HEK293 (cell line): ENCODE measurements at regions not wholly inside any gene's neighbourhood (a gene's known extent, or its start where the extent isn't known, plus 50 kb on each side); places are given as distances from the start of the nearest gene placed in this dataset.

Experiments used
- FEZF1 ChIP-seq: fragments of 450-650 bp; formaldehyde crosslinking; IDR thresholded peaks from 2 replicates; pipeline ENCODE4 v1.5.1; 2016; ENCODE audit warnings: missing biosample characterization, missing genetic modification characterization
- GLIS2 ChIP-seq: fragments of 450-650 bp; formaldehyde crosslinking; IDR thresholded peaks from 2 replicates; pipeline ENCODE4 v1.5.1; 2016; ENCODE audit warnings: missing biosample characterization, missing genetic modification characterization
- KLF8 ChIP-seq: fragments of 450-650 bp; formaldehyde crosslinking; IDR thresholded peaks from 2 replicates; pipeline ENCODE4 v1.5.1; 2016; ENCODE audit warnings: missing biosample characterization, missing genetic modification characterization
- MYNN ChIP-seq: fragments of 450-650 bp; formaldehyde crosslinking; IDR thresholded peaks from 2 replicates; pipeline ENCODE4 v1.5.1; 2016; ENCODE audit warnings: missing biosample characterization, missing genetic modification characterization, borderline replicate concordance
- OSR2 ChIP-seq: fragments of 450-650 bp; formaldehyde crosslinking; IDR thresholded peaks from 2 replicates; pipeline ENCODE4 v1.5.1; 2016; ENCODE audit warnings: missing biosample characterization, missing genetic modification characterization
- RBAK ChIP-seq: fragments of 450-650 bp; formaldehyde crosslinking; IDR thresholded peaks from 2 replicates; pipeline ENCODE4 v1.5.1; 2016; ENCODE audit warnings: missing biosample characterization, missing genetic modification characterization
- SCRT1 ChIP-seq: fragments of 450-650 bp; formaldehyde crosslinking; IDR thresholded peaks from 2 replicates; pipeline ENCODE4 v1.5.1; 2016; ENCODE audit warnings: missing biosample characterization, missing genetic modification characterization, borderline replicate concordance
- SETDB1 ChIP-seq: IDR thresholded peaks from one replicate; pipeline ENCODE4 v1.6.1; 2017; ENCODE audit warnings: mild to moderate bottlenecking, low read length, moderate library complexity, mixed read lengths; ENCODE audit not compliant: insufficient read length
- SP2 ChIP-seq: fragments of 450-650 bp; formaldehyde crosslinking; IDR thresholded peaks from 2 replicates; pipeline ENCODE4 v1.5.1; 2016; ENCODE audit warnings: missing biosample characterization, missing genetic modification characterization
- SP7 ChIP-seq: fragments of 450-650 bp; formaldehyde crosslinking; IDR thresholded peaks from 2 replicates; pipeline ENCODE4 v1.5.1; 2016; ENCODE audit warnings: missing biosample characterization, missing genetic modification characterization
- YY2 ChIP-seq: fragments of 450-650 bp; formaldehyde crosslinking; IDR thresholded peaks from 2 replicates; pipeline ENCODE4 v1.5.1; 2016; ENCODE audit warnings: missing biosample characterization, missing genetic modification characterization
- ZBTB1 ChIP-seq: fragments of 450-650 bp; formaldehyde crosslinking; IDR thresholded peaks from 2 replicates; pipeline ENCODE4 v1.5.1; 2016; ENCODE audit warnings: missing biosample characterization, missing genetic modification characterization
- ZBTB48 ChIP-seq: fragments of 450-650 bp; formaldehyde crosslinking; IDR thresholded peaks from 2 replicates; pipeline ENCODE4 v1.5.1; 2016; ENCODE audit warnings: missing biosample characterization, missing genetic modification characterization
- ZNF10 ChIP-seq: fragments of 450-650 bp; formaldehyde crosslinking; IDR thresholded peaks from 2 replicates; pipeline ENCODE4 v1.5.1; 2017; ENCODE audit warnings: missing biosample characterization, missing genetic modification characterization
- ZNF138 ChIP-seq: fragments of 450-650 bp; formaldehyde crosslinking; IDR thresholded peaks from 2 replicates; pipeline ENCODE4 v1.5.1; 2016; ENCODE audit warnings: missing biosample characterization, missing genetic modification characterization, borderline replicate concordance
- ZNF19 ChIP-seq: fragments of 450-650 bp; formaldehyde crosslinking; IDR thresholded peaks from 2 replicates; pipeline ENCODE4; 2016; ENCODE audit warnings: missing biosample characterization, missing genetic modification characterization, low read depth
- ZNF211 ChIP-seq: fragments of 450-650 bp; formaldehyde crosslinking; IDR thresholded peaks from 2 replicates; pipeline ENCODE4 v1.5.1; 2016; ENCODE audit warnings: low read depth, missing biosample characterization, missing genetic modification characterization
- ZNF366 ChIP-seq: fragments of 450-650 bp; formaldehyde crosslinking; conservative IDR thresholded peaks from 2 replicates; pipeline ENCODE4 v1.5.1; 2016; ENCODE audit warnings: missing biosample characterization, missing genetic modification characterization
- ZNF37A ChIP-seq: fragments of 450-650 bp; IDR thresholded peaks from 2 replicates; pipeline ENCODE4 v1.5.1; 2018; ENCODE audit warnings: missing biosample characterization, missing genetic modification characterization
- ZNF391 ChIP-seq: fragments of 450-650 bp; formaldehyde crosslinking; IDR thresholded peaks from 2 replicates; pipeline ENCODE4 v1.5.1; 2016; ENCODE audit warnings: low read depth, missing biosample characterization, missing genetic modification characterization, borderline replicate concordance
- ZNF610 ChIP-seq: fragments of 450-650 bp; formaldehyde crosslinking; IDR thresholded peaks from 2 replicates; pipeline ENCODE4 v1.5.1; 2016; ENCODE audit warnings: missing biosample characterization, missing genetic modification characterization, borderline replicate concordance
- ZNF621 ChIP-seq: fragments of 450-650 bp; formaldehyde crosslinking; IDR thresholded peaks from 2 replicates; pipeline ENCODE4 v1.5.1; 2017; ENCODE audit warnings: missing biosample characterization, missing genetic modification characterization
- ZNF626 ChIP-seq: fragments of 450-650 bp; sonication (Bioruptor Pico); formaldehyde crosslinking; IDR thresholded peaks from 2 replicates; pipeline ENCODE4 v1.5.1; 2018; ENCODE audit warnings: missing biosample characterization, missing genetic modification characterization, inconsistent platforms
- ZNF645 ChIP-seq: fragments of 450-650 bp; formaldehyde crosslinking; IDR thresholded peaks from 2 replicates; pipeline ENCODE4; 2016; ENCODE audit warnings: missing biosample characterization, missing genetic modification characterization
- ZNF654 ChIP-seq: fragments of 450-650 bp; formaldehyde crosslinking; IDR thresholded peaks from 2 replicates; pipeline ENCODE4 v1.5.1; 2016; ENCODE audit warnings: low read depth, missing biosample characterization, missing genetic modification characterization
- ZNF670 ChIP-seq: fragments of 450-650 bp; formaldehyde crosslinking; IDR thresholded peaks from 2 replicates; pipeline ENCODE4 v1.5.1; 2016; ENCODE audit warnings: missing biosample characterization, missing genetic modification characterization, low read depth
- ZSCAN23 ChIP-seq: fragments of 450-650 bp; formaldehyde crosslinking; IDR thresholded peaks from 2 replicates; pipeline ENCODE4 v1.5.1; 2016; ENCODE audit warnings: missing biosample characterization, missing genetic modification characterization
- TF ChIP-seq, protein P1 (sequence below): fragments of 450-650 bp; formaldehyde crosslinking; IDR thresholded peaks from 2 replicates; pipeline ENCODE4 v1.5.1; 2016; ENCODE audit warnings: missing biosample characterization, missing genetic modification characterization
- TF ChIP-seq, protein P2 (sequence below): fragments of 450-650 bp; formaldehyde crosslinking; IDR thresholded peaks from 2 replicates; pipeline ENCODE4 v1.5.1; 2016; ENCODE audit warnings: missing biosample characterization, missing genetic modification characterization
- TF ChIP-seq, protein P3 (sequence below): fragments of 450-650 bp; formaldehyde crosslinking; IDR thresholded peaks from 2 replicates; pipeline ENCODE4 v1.5.1; 2017; ENCODE audit warnings: missing biosample characterization, missing genetic modification characterization
- TF ChIP-seq, protein P4 (sequence below): fragments of 450-650 bp; formaldehyde crosslinking; IDR thresholded peaks from 2 replicates; pipeline ENCODE4 v1.5.1; 2016; ENCODE audit warnings: missing biosample characterization, missing genetic modification characterization
- TF ChIP-seq, protein P5 (sequence below): fragments of 450-650 bp; formaldehyde crosslinking; IDR thresholded peaks from 2 replicates; pipeline ENCODE4 v1.5.1; 2016; ENCODE audit warnings: missing biosample characterization, missing genetic modification characterization, low read depth

DNA sequence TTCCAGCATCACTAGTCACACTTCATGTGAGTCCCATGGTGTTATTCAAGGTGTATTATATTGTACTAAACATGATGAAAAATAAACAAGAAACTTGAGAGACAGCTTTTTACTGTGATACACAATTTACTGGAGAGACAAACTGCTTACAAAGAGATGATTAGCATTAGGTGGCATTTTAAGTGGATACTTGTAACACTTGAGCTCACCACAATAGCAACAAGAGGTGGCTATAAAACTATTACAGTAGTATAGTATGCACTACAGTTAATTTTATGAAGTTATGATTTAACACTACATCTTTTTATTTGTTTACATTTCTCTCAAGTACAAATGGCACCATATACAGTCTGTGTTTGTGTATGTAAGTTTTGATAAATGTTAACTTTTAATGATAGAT, 246.6 kb downstream of the PARM1 start (continued):
- TF ChIP-seq, protein P1, sequence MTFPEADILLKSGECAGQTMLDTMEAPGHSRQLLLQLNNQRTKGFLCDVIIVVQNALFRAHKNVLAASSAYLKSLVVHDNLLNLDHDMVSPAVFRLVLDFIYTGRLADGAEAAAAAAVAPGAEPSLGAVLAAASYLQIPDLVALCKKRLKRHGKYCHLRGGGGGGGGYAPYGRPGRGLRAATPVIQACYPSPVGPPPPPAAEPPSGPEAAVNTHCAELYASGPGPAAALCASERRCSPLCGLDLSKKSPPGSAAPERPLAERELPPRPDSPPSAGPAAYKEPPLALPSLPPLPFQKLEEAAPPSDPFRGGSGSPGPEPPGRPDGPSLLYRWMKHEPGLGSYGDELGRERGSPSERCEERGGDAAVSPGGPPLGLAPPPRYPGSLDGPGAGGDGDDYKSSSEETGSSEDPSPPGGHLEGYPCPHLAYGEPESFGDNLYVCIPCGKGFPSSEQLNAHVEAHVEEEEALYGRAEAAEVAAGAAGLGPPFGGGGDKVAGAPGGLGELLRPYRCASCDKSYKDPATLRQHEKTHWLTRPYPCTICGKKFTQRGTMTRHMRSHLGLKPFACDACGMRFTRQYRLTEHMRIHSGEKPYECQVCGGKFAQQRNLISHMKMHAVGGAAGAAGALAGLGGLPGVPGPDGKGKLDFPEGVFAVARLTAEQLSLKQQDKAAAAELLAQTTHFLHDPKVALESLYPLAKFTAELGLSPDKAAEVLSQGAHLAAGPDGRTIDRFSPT (tag by site-specific recombination), result peak; percentile 68; the same call in 1 of the 2 replicates
- TF ChIP-seq GLIS2 (no peak), ZNF626 (tag by site-specific recombination) (no peak), YY2 (tag by site-specific recombination) (no peak), ZNF211 (tag by site-specific recombination) (no peak), KLF8 (tag by site-specific recombination) (peak; percentile 78), ZSCAN23 (tag by site-specific recombination) (0 out of 2 replicates have a peak, but pooled peaks have one; percentile 71), ZNF138 (tag by site-specific recombination) (no peak), FEZF1 (tag by site-specific recombination) (peak; percentile 89), ZNF610 (tag by site-specific recombination) (no peak), OSR2 (tag by site-specific recombination) (peak; percentile 95), ZNF645 (no peak), ZNF37A (no peak), SP2 (tag by site-specific recombination) (no peak), SCRT1 (peak; percentile 86; the same call in 1 of the 2 replicates), ZNF10 (tag by site-specific recombination) (no peak), ZNF19 (tag by site-specific recombination) (no peak), ZNF366 (tag by site-specific recombination) (peak; percentile 91), SP7 (peak; percentile 90), ZBTB1 (tag by site-specific recombination) (no peak), ZBTB48 (tag by site-specific recombination) (no peak), ZNF670 (tag by site-specific recombination) (no peak), MYNN (tag by site-specific recombination) (no peak), SETDB1 (no peak), RBAK (no peak), ZNF621 (tag by site-specific recombination) (no peak), ZNF654 (no peak), ZNF391 (peak; percentile 72; the same call in 1 of the 2 replicates)
- TF ChIP-seq, protein P2, sequence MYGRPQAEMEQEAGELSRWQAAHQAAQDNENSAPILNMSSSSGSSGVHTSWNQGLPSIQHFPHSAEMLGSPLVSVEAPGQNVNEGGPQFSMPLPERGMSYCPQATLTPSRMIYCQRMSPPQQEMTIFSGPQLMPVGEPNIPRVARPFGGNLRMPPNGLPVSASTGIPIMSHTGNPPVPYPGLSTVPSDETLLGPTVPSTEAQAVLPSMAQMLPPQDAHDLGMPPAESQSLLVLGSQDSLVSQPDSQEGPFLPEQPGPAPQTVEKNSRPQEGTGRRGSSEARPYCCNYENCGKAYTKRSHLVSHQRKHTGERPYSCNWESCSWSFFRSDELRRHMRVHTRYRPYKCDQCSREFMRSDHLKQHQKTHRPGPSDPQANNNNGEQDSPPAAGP (tag by site-specific recombination), result no peak
- TF ChIP-seq, protein P3, sequence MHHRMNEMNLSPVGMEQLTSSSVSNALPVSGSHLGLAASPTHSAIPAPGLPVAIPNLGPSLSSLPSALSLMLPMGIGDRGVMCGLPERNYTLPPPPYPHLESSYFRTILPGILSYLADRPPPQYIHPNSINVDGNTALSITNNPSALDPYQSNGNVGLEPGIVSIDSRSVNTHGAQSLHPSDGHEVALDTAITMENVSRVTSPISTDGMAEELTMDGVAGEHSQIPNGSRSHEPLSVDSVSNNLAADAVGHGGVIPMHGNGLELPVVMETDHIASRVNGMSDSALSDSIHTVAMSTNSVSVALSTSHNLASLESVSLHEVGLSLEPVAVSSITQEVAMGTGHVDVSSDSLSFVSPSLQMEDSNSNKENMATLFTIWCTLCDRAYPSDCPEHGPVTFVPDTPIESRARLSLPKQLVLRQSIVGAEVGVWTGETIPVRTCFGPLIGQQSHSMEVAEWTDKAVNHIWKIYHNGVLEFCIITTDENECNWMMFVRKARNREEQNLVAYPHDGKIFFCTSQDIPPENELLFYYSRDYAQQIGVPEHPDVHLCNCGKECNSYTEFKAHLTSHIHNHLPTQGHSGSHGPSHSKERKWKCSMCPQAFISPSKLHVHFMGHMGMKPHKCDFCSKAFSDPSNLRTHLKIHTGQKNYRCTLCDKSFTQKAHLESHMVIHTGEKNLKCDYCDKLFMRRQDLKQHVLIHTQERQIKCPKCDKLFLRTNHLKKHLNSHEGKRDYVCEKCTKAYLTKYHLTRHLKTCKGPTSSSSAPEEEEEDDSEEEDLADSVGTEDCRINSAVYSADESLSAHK (tag by site-specific recombination), result peak; percentile 75
- TF ChIP-seq, protein P4, sequence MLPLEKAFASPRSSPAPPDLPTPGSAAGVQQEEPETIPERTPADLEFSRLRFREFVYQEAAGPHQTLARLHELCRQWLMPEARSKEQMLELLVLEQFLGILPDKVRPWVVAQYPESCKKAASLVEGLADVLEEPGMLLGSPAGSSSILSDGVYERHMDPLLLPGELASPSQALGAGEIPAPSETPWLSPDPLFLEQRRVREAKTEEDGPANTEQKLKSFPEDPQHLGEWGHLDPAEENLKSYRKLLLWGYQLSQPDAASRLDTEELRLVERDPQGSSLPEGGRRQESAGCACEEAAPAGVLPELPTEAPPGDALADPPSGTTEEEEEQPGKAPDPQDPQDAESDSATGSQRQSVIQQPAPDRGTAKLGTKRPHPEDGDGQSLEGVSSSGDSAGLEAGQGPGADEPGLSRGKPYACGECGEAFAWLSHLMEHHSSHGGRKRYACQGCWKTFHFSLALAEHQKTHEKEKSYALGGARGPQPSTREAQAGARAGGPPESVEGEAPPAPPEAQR (tag by site-specific recombination), result no peak
- TF ChIP-seq, protein P5, sequence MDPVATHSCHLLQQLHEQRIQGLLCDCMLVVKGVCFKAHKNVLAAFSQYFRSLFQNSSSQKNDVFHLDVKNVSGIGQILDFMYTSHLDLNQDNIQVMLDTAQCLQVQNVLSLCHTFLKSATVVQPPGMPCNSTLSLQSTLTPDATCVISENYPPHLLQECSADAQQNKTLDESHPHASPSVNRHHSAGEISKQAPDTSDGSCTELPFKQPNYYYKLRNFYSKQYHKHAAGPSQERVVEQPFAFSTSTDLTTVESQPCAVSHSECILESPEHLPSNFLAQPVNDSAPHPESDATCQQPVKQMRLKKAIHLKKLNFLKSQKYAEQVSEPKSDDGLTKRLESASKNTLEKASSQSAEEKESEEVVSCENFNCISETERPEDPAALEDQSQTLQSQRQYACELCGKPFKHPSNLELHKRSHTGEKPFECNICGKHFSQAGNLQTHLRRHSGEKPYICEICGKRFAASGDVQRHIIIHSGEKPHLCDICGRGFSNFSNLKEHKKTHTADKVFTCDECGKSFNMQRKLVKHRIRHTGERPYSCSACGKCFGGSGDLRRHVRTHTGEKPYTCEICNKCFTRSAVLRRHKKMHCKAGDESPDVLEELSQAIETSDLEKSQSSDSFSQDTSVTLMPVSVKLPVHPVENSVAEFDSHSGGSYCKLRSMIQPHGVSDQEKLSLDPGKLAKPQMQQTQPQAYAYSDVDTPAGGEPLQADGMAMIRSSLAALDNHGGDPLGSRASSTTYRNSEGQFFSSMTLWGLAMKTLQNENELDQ (tag by site-specific recombination), result no peak
